22Rv1 (cell line): ENCODE measurements at regions not wholly inside any gene's neighbourhood (a gene's known extent, or its start where the extent isn't known, plus 50 kb on each side); places are given as distances from the start of the nearest gene placed in this dataset.

ENCODE experiments used
- CTCF ChIP-seq: fragments of 450-650 bp; IDR thresholded peaks from 2 replicates; pipeline ENCODE4 v1.5.1; 2017; ENCODE audit warnings: mild to moderate bottlenecking
- ZFX ChIP-seq: fragments of 450-650 bp; IDR thresholded peaks from 2 replicates; pipeline ENCODE4 v1.6.1; 2017; ENCODE audit warnings: antibody characterized with exemption, borderline replicate concordance

- TF ChIP-seq CTCF (no peak), ZFX (no peak)
Measured at GRCh38 chr4:25538430-25538829, 117.2 kb upstream of the SLC34A2 start.
